IPS-18a (cell line): ENCODE measurements at regions not wholly inside any gene's neighbourhood (a gene's known extent, or its start where the extent isn't known, plus 50 kb on each side); places are given as distances from the start of the nearest gene placed in this dataset.

ENCODE experiments used
- H3K27ac ChIP-seq: one replicate; pipeline ENCODE4 v1.5.1; 2013; ENCODE audit warnings: low read length
- H3K27me3 ChIP-seq: one replicate; pipeline ENCODE4 v1.6.1; 2013; ENCODE audit warnings: mild to moderate bottlenecking, low read length; ENCODE audit not compliant: control insufficient read depth, insufficient read depth
- H3K36me3 ChIP-seq: one replicate; pipeline ENCODE4 v1.6.1; 2013; ENCODE audit warnings: low read depth, low read length; ENCODE audit not compliant: control insufficient read depth
- H3K4me1 ChIP-seq: one replicate; pipeline ENCODE4 v1.6.1; 2013; ENCODE audit warnings: low read depth, low read length; ENCODE audit not compliant: control insufficient read depth
- H3K4me3 ChIP-seq: one replicate; pipeline ENCODE4 v1.5.1; 2013; ENCODE audit warnings: low read length
- H3K9ac ChIP-seq: one replicate; pipeline ENCODE4 v1.6.1; 2013; ENCODE audit warnings: mild to moderate bottlenecking, low read length, moderate library complexity
- H3K9me3 ChIP-seq: one replicate; pipeline ENCODE4 v1.6.1; 2013; ENCODE audit warnings: low read depth, low read length; ENCODE audit not compliant: control insufficient read depth

DNA sequence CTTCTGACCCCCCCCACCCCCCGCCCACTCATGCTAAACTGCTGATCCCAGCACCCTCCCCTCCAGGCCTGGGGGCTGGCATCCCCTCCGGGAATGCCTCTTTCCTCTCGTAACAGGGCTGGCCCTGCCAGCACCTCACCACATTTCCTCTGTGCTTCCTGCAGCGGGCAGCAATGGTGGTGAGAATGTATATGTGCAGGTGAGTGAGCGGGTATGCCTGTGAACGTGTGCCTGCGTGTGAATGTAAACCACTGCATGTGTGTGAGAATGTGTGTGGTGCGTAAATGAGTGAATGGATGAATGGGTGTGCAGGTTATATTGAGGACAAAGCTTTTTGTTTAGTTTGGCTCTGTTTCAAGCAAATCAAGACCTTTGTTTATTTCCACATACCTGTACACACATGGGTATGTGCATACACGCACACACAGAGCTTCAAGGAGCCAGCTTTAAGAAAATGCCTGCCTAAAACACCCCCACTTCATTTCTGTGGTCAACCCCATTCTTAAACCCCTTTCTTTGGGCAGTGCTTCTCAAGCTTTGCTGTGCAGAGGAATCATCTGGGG is 95.7 kb upstream of the SHB start:
- H3K27ac ChIP-seq = no peak overlapping the region
- H3K9ac ChIP-seq = no peak overlapping the region
- H3K27me3 ChIP-seq = no peaks in the 10 kb centered on the region
- H3K4me3 ChIP-seq = no peak overlapping the region
- H3K36me3 ChIP-seq = no peaks in the 10 kb centered on the region
- no peaks in the 10 kb centered on the region for H3K9me3 ChIP-seq
- no peaks in the 10 kb centered on the region for H3K4me1 ChIP-seq

DNA sequence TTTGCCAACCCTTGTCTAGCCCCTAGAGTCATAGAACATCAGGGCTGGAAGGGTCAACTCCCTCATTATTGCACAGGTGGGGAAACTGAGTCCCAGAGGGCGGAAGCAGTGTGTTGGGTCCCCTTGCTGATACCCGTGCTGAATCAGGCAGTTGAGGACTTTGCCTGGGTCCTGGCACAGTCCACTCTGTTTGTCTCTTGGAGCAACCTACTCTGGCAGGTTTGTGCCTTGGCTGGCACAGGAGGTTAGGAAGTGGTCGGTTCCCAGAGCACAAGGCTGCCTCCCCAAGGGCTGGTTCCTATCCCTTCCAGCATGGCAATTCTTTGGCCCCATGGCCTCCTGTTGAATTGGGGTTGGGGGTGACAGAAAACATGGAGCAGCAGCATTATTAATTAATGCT is 94.5 kb upstream of the SHB start:
- Histone ChIP-seq H3K9me3 (no peaks in the 10 kb centered on the region), H3K9ac (no peak overlapping the region), H3K27ac (no peak overlapping the region), H3K27me3 (no peaks in the 10 kb centered on the region), H3K4me1 (no peaks in the 10 kb centered on the region), H3K4me3 (no peak overlapping the region), H3K36me3 (no peaks in the 10 kb centered on the region)

GRCh38 chr9:38162332-38163211 is 93.5 kb upstream of the SHB start:
- Histone ChIP-seq H3K4me1 (no peaks in the 10 kb centered on the region), H3K4me3 (no peak overlapping the region), H3K9me3 (no peaks in the 10 kb centered on the region), H3K9ac (no peak overlapping the region), H3K27ac (no peak overlapping the region), H3K36me3 (no peaks in the 10 kb centered on the region), H3K27me3 (no peaks in the 10 kb centered on the region)

GRCh38 chr9:38160613-38161215 is 91.7 kb upstream of the SHB start:
- Histone ChIP-seq H3K4me1 (no peaks in the 10 kb centered on the region), H3K27me3 (no peaks in the 10 kb centered on the region), H3K9me3 (no peaks in the 10 kb centered on the region), H3K27ac (no peak overlapping the region), H3K36me3 (no peaks in the 10 kb centered on the region), H3K9ac (no peak overlapping the region), H3K4me3 (no peak overlapping the region)

- Histone ChIP-seq H3K27me3 (no peaks in the 10 kb centered on the region), H3K36me3 (no peaks in the 10 kb centered on the region), H3K4me1 (no peaks in the 10 kb centered on the region), H3K4me3 (no peak overlapping the region), H3K27ac (no peak overlapping the region), H3K9ac (no peak overlapping the region), H3K9me3 (no peaks in the 10 kb centered on the region)
Measured at GRCh38 chr9:38159599-38159998, 90.6 kb upstream of the SHB start.

- H3K4me3 ChIP-seq = no peak overlapping the region
- H3K27me3 ChIP-seq = no peaks in the 10 kb centered on the region
- no peak overlapping the region for H3K9ac ChIP-seq
- H3K27ac ChIP-seq = no peak overlapping the region
- no peaks in the 10 kb centered on the region for H3K9me3 ChIP-seq
- no peaks in the 10 kb centered on the region for H3K36me3 ChIP-seq
- no peaks in the 10 kb centered on the region for H3K4me1 ChIP-seq
Measured at GRCh38 chr9:38158628-38159027, 89.6 kb upstream of the SHB start.

- H3K4me1 ChIP-seq = no peaks in the 10 kb centered on the region
- H3K9ac ChIP-seq = no peak overlapping the region
- no peaks in the 10 kb centered on the region for H3K27me3 ChIP-seq
- no peak overlapping the region for H3K4me3 ChIP-seq
- H3K27ac ChIP-seq = no peak overlapping the region
- no peaks in the 10 kb centered on the region for H3K36me3 ChIP-seq
- no peaks in the 10 kb centered on the region for H3K9me3 ChIP-seq
Measured at GRCh38 chr9:38157711-38158110, 88.7 kb upstream of the SHB start.

GRCh38 chr9:38154501-38155421 is 85.7 kb upstream of the SHB start:
- no peak overlapping the region for H3K4me3 ChIP-seq
- no peak overlapping the region for H3K9ac ChIP-seq
- no peaks in the 10 kb centered on the region for H3K4me1 ChIP-seq
- no peak overlapping the region for H3K27ac ChIP-seq
- H3K9me3 ChIP-seq = no peaks in the 10 kb centered on the region
- H3K36me3 ChIP-seq = no peaks in the 10 kb centered on the region
- H3K27me3 ChIP-seq = no peaks in the 10 kb centered on the region

- H3K27ac ChIP-seq = no peak overlapping the region
- no peaks in the 10 kb centered on the region for H3K27me3 ChIP-seq
- no peak overlapping the region for H3K9ac ChIP-seq
- no peaks in the 10 kb centered on the region for H3K4me1 ChIP-seq
- no peak overlapping the region for H3K4me3 ChIP-seq
- H3K9me3 ChIP-seq = no peaks in the 10 kb centered on the region
- H3K36me3 ChIP-seq = no peaks in the 10 kb centered on the region
Measured at GRCh38 chr9:38153910-38154291, 84.9 kb upstream of the SHB start.

GRCh38 chr9:38153152-38153909 is 84.3 kb upstream of the SHB start:
- no peaks in the 10 kb centered on the region for H3K9me3 ChIP-seq
- no peak overlapping the region for H3K4me3 ChIP-seq
- H3K27ac ChIP-seq = no peak overlapping the region
- no peak overlapping the region for H3K9ac ChIP-seq
- no peaks in the 10 kb centered on the region for H3K4me1 ChIP-seq
- H3K36me3 ChIP-seq = no peaks in the 10 kb centered on the region
- no peaks in the 10 kb centered on the region for H3K27me3 ChIP-seq

- Histone ChIP-seq H3K9ac (no peak overlapping the region), H3K4me3 (no peak overlapping the region), H3K27ac (no peak overlapping the region), H3K9me3 (no peaks in the 10 kb centered on the region), H3K4me1 (no peaks in the 10 kb centered on the region), H3K27me3 (no peaks in the 10 kb centered on the region), H3K36me3 (no peaks in the 10 kb centered on the region)
Measured at GRCh38 chr9:38149647-38150046, 80.6 kb upstream of the SHB start.
